Liver (tissue), 7 donors: ENCODE measurements at regions not wholly inside any gene's neighbourhood (a gene's known extent, or its start where the extent isn't known, plus 50 kb on each side); places are given as distances from the start of the nearest gene placed in this dataset.

Source experiments
- DNase-seq: peaks from one replicate; pipeline ENCODE4 v3.0.0-alpha.2; 2017; ENCODE audit warnings: low spot score
- H3K27ac ChIP-seq, 2 donors: one replicate each; pipeline ENCODE4 v1.7.0; 2013; ENCODE audit warnings: inconsistent platforms in 2 of 2, low read length in 2 of 2, control low read depth in 1 of 2, low read depth in 1 of 2, mild to moderate bottlenecking in 1 of 2
- H3K27me3 ChIP-seq, 4 donors: one replicate each; pipeline versions ENCODE4 v1.6.1 to v1.7.0; 2013; ENCODE audit warnings: low read length in 3 of 4, inconsistent platforms in 1 of 4, mild to moderate bottlenecking in 1 of 4, moderate library complexity in 1 of 4; ENCODE audit not compliant: control insufficient read depth in 4 of 4, insufficient read depth in 4 of 4
- H3K36me3 ChIP-seq, 4 donors: one replicate each; pipeline versions ENCODE4 v1.6.1 to v1.7.0; 2013; ENCODE audit warnings: low read length in 3 of 4, mild to moderate bottlenecking in 3 of 4, low read depth in 1 of 4, moderate library complexity in 1 of 4; ENCODE audit not compliant: control insufficient read depth in 4 of 4, insufficient read depth in 3 of 4
- H3K4me1 ChIP-seq, 4 donors: one replicate each; pipeline versions ENCODE4 v1.6.1 to v1.7.0; 2013; ENCODE audit warnings: low read length in 3 of 4, mild to moderate bottlenecking in 3 of 4, moderate library complexity in 1 of 4; ENCODE audit not compliant: control insufficient read depth in 4 of 4, insufficient read depth in 4 of 4
- H3K4me3 ChIP-seq, 3 donors: one replicate each; pipeline versions ENCODE4 v1.6.1 to v1.7.0; 2013; ENCODE audit warnings: low read length in 3 of 3, control low read depth in 1 of 3, low read depth in 1 of 3, mild to moderate bottlenecking in 1 of 3
- H3K9ac ChIP-seq, 2 donors: one replicate each; pipeline ENCODE4 v1.7.0; 2013; ENCODE audit warnings: low read length in 2 of 2, mild to moderate bottlenecking in 2 of 2, moderate library complexity in 2 of 2, control low read depth in 1 of 2, low read depth in 1 of 2
- H3K9me3 ChIP-seq, 4 donors: one replicate each; pipeline versions ENCODE4 v1.6.1 to v1.7.0; 2013; ENCODE audit warnings: low read length in 3 of 4; ENCODE audit not compliant: control insufficient read depth in 4 of 4
- ATF3 ChIP-seq: IDR thresholded peaks from 2 replicates; pipeline ENCODE4 v1.6.1; 2016; ENCODE audit warnings: antibody characterized with exemption
- EGR1 ChIP-seq, 2 donors: IDR thresholded peaks; 2 replicates each; pipeline ENCODE4 v1.6.1; 2016 to 2018; ENCODE audit warnings: antibody characterized with exemption in 2 of 2, low read depth in 2 of 2
- FOXA1 ChIP-seq: IDR thresholded peaks from 2 replicates; pipeline ENCODE4 v1.6.1; 2016; ENCODE audit warnings: antibody characterized with exemption
- FOXA2 ChIP-seq: IDR thresholded peaks from 2 replicates; pipeline ENCODE4 v1.6.1; 2016; ENCODE audit warnings: antibody characterized with exemption
- REST ChIP-seq: IDR thresholded peaks from 2 replicates; pipeline ENCODE4 v1.6.1; 2016; ENCODE audit warnings: antibody characterized with exemption, mild to moderate bottlenecking
- RXRA ChIP-seq, 2 donors: IDR thresholded peaks; 2 replicates each; pipeline ENCODE4 v1.6.1; 2017 to 2018; ENCODE audit warnings: antibody characterized with exemption in 2 of 2, mild to moderate bottlenecking in 1 of 2
- SP1 ChIP-seq: IDR thresholded peaks from 2 replicates; pipeline ENCODE4 v1.6.1; 2018; ENCODE audit warnings: antibody characterized with exemption, mild to moderate bottlenecking
- YY1 ChIP-seq: IDR thresholded peaks from 2 replicates; pipeline ENCODE4 v1.6.1; 2016; ENCODE audit warnings: antibody characterized with exemption, mild to moderate bottlenecking
- ZBTB33 ChIP-seq: IDR thresholded peaks from 2 replicates; pipeline ENCODE4 v1.6.1; 2016; ENCODE audit warnings: antibody characterized with exemption
- WGBS: extraction: QIAGEN DNeasy Blood & Tissue Kit; methylation state at CpG from one replicate; pipeline ENCODE4 v1.1.7; 2013; 5-methylcytosine and 5-hydroxymethylcytosine counted together
- donor health status: healthy.
- donor health status: healthy.
- donor health status: healthy.
- donor health status: healthy.

- WGBS: 98% methylated on average over 1 of the region's 1 CpG
- Histone ChIP-seq H3K4me1 (no peaks in the 10 kb centered on the region), H3K27me3 (no peaks in the 10 kb centered on the region), H3K36me3 (no peaks in the 10 kb centered on the region), H3K9me3 (no peaks in the 10 kb centered on the region), H3K4me3 (no peak overlapping the region), H3K27ac (no peak overlapping the region), H3K9ac (no peak overlapping the region)
- TF ChIP-seq FOXA1 (no peak), FOXA2 (no peak), YY1 (no peak), RXRA (IDR thresholded peaks at IDR 0.05) (no peak), REST (no peak), ZBTB33 (no peak), EGR1 (IDR thresholded peaks at IDR 0.05; ENCODE audit: low read depth in 2 of 2) (no peak), SP1 (no peak)
- DNase-seq: no peak
These were observed 705.2 kb upstream of the LINC00305 start for GRCh38 chr18:64854112-64854511.

GRCh38 chr18:64852281-64852680 lies 703.4 kb upstream of the LINC00305 start:
- Histone ChIP-seq H3K4me1 (no peaks in the 10 kb centered on the region), H3K36me3 (no peaks in the 10 kb centered on the region), H3K27me3 (no peaks in the 10 kb centered on the region), H3K4me3 (no peak overlapping the region), H3K27ac (no peak overlapping the region), H3K9me3 (peaks cover 0 to 2% (median 0%) of the 10 kb centered on the region in 4 donors), H3K9ac (no peak overlapping the region)
- WGBS: 82% methylated on average over 5 of the region's 5 CpGs
- DNase-seq: no peak
- TF ChIP-seq ATF3 (no peak), FOXA1 (no peak), REST (no peak), ZBTB33 (no peak)
